PC-3 (cell line): ENCODE measurements at regions not wholly inside any gene's neighbourhood (a gene's known extent, or its start where the extent isn't known, plus 50 kb on each side); places are given as distances from the start of the nearest gene placed in this dataset.

Experiments
- ATAC-seq: fragments of 200-7000 bp; cut with Tn5 transposase; 2 replicates; pipeline ENCODE4 v1.9.1; 2020; ENCODE audit warnings: mild to moderate bottlenecking, moderate library complexity
- BruUV-seq: library from RNA; stranded (reverse); fragments of 400-500 nt; replicated peaks from 2 replicates; lab custom pipeline; 2021; lab: Mats Ljungman, UMichigan
- CTCF ChIA-PET: fragments of 300-600 bp; sonication (Branson Sonifier 250); formaldehyde crosslinking; loops from one replicate; lab custom pipeline; 2022; ENCODE audit warnings: antibody characterized with exemption; lab: Charles Lee
- POLR2A ChIA-PET: fragments of 300-600 bp; sonication (Branson Sonifier 250); formaldehyde crosslinking; loops from one replicate; lab custom pipeline; 2022; ENCODE audit warnings: antibody characterized with exemption; ENCODE audit not compliant: unreplicated experiment; lab: Charles Lee
- DNase-seq: peaks from one replicate; pipeline ENCODE4 v3.0.0-alpha.2; 2015
- H2AFZ ChIP-seq: fragments of 300-600 bp; sonication (generic); 2 replicates; pipeline ENCODE4 v1.6.0; 2016; ENCODE audit warnings: antibody characterized with exemption, low read length
- H3F3A ChIP-seq: fragments of 300-600 bp; sonication (generic); one replicate; pipeline ENCODE4 v1.6.0; 2017; ENCODE audit warnings: antibody characterized with exemption, low read length, control low read depth, mild to moderate bottlenecking; ENCODE audit not compliant: unreplicated experiment
- H3K27ac ChIP-seq: fragments of 300-600 bp; sonication (generic); 2 replicates; pipeline ENCODE4 v1.5.1; 2016; ENCODE audit warnings: mild to moderate bottlenecking, low read length
- H3K27me3 ChIP-seq: fragments of 300-600 bp; sonication (generic); 2 replicates; pipeline ENCODE4 v1.6.1; 2016; ENCODE audit warnings: low read length, mixed read lengths
- H3K36me3 ChIP-seq: fragments of 300-600 bp; sonication (generic); 2 replicates; pipeline ENCODE4 v1.6.1; 2016; ENCODE audit warnings: low read depth, mixed run types, low read length, mixed read lengths
- H3K4me1 ChIP-seq: fragments of 300-600 bp; sonication (generic); 2 replicates; pipeline ENCODE4 v1.5.1; 2016; ENCODE audit warnings: low read length; ENCODE audit not compliant: insufficient read depth
- H3K4me2 ChIP-seq: fragments of 300-600 bp; sonication (generic); 2 replicates; pipeline ENCODE4 v1.6.0; 2016; ENCODE audit warnings: low read length
- H3K4me3 ChIP-seq: fragments of 300-600 bp; sonication (generic); 2 replicates; pipeline ENCODE4 v1.5.1; 2016; ENCODE audit warnings: mild to moderate bottlenecking, low read length, mixed read lengths
- H3K79me2 ChIP-seq: fragments of 300-600 bp; sonication (generic); 2 replicates; pipeline ENCODE4 v1.6.1; 2017; ENCODE audit warnings: low read length, mixed read lengths
- H3K9ac ChIP-seq: fragments of 300-600 bp; sonication (generic); 2 replicates; pipeline ENCODE4 v1.6.0; 2016; ENCODE audit warnings: mild to moderate bottlenecking, low read length
- H3K9me2 ChIP-seq: fragments of 300-600 bp; sonication (generic); replicated peaks from 2 replicates; pipeline ENCODE4 v1.6.1; 2016; ENCODE audit warnings: mixed run types, low read length, mixed read lengths
- H3K9me3 ChIP-seq: fragments of 300-600 bp; sonication (generic); 2 replicates; pipeline ENCODE4 v1.6.1; 2016; ENCODE audit warnings: low read length, mixed read lengths
- H4K20me1 ChIP-seq: fragments of 300-600 bp; sonication (generic); 2 replicates; pipeline ENCODE4 v1.6.1; 2016; ENCODE audit warnings: low read length, mixed read lengths
- EZH2 ChIP-seq: fragments of 300-600 bp; sonication (generic); IDR thresholded peaks from one replicate; pipeline ENCODE4 v1.6.1; 2017; ENCODE audit warnings: antibody characterized with exemption, mild to moderate bottlenecking, low read length; ENCODE audit not compliant: unreplicated experiment
- EZH2phosphoT487 ChIP-seq: fragments of 300-600 bp; sonication (generic); IDR thresholded peaks from 2 replicates; pipeline ENCODE4 v1.6.1; 2018; ENCODE audit warnings: mild to moderate bottlenecking, antibody characterized with exemption, low read length, borderline replicate concordance
- intact Hi-C: fragments of 100-400 bp; cut with micrococcal nuclease; formaldehyde crosslinking; loops from 2 replicates; pipeline ENCODE4 v1.9.0; 2023
- TF ChIP-seq, protein P1 (sequence below): fragments of 300-600 bp; sonication (generic); conservative IDR thresholded peaks from 2 replicates; pipeline ENCODE4 v1.5.1; 2017; ENCODE audit warnings: antibody characterized with exemption, low read depth, mild to moderate bottlenecking, low read length

DNA sequence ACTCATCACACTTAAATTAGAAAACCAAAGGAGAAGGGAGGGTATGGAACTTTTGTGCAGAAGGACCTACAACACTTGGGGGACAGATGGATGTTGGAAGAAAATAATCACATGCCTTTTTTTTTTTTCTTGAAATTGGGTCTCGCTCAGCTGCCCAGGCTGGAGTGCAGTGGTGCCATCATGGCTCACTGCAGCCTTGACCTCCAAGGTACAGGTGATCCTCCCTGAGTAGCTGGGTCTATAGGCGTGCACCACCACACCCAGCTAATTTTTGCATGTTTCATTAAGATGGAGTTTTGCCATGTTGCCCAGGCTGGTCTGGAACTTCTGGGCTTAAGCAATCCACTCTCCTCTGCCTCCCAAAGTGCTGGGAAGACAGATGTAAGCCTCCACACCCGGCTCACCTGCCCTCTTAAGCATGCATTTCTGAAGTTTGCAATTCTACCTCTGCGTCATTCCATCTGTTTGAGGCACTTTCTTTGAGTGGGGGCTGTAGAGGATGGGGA, 370.8 kb upstream of the JARID2 start:
- Histone ChIP-seq H3F3A (no peaks in the 10 kb centered on the region), H3K27ac (no peak overlapping the region), H3K4me1 (peaks cover 19% of the 10 kb centered on the region), H4K20me1 (no peaks in the 10 kb centered on the region), H3K79me2 (no peaks in the 10 kb centered on the region), H3K27me3 (no peaks in the 10 kb centered on the region), H2AFZ (no peak overlapping the region), H3K9ac (no peak overlapping the region), H3K4me3 (no peak overlapping the region), H3K36me3 (no peaks in the 10 kb centered on the region), H3K4me2 (no peak overlapping the region), H3K9me2 (0 out of 2 replicates have a peak, but pooled peaks cover 4% of the 10 kb centered on the region), H3K9me3 (no peaks in the 10 kb centered on the region)
- ChIA-PET POLR2A (no interaction called here), CTCF (no interaction called here)
- DNase-seq, result no peak
- no peak for TF ChIP-seq EZH2
- TF ChIP-seq, protein P1, sequence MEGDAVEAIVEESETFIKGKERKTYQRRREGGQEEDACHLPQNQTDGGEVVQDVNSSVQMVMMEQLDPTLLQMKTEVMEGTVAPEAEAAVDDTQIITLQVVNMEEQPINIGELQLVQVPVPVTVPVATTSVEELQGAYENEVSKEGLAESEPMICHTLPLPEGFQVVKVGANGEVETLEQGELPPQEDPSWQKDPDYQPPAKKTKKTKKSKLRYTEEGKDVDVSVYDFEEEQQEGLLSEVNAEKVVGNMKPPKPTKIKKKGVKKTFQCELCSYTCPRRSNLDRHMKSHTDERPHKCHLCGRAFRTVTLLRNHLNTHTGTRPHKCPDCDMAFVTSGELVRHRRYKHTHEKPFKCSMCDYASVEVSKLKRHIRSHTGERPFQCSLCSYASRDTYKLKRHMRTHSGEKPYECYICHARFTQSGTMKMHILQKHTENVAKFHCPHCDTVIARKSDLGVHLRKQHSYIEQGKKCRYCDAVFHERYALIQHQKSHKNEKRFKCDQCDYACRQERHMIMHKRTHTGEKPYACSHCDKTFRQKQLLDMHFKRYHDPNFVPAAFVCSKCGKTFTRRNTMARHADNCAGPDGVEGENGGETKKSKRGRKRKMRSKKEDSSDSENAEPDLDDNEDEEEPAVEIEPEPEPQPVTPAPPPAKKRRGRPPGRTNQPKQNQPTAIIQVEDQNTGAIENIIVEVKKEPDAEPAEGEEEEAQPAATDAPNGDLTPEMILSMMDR, result no peak
- no peak for TF ChIP-seq EZH2phosphoT487
- no peak for ATAC-seq
- intact Hi-C loops, result no loop called here
- BruUV-seq, result no TSS peak

DNA sequence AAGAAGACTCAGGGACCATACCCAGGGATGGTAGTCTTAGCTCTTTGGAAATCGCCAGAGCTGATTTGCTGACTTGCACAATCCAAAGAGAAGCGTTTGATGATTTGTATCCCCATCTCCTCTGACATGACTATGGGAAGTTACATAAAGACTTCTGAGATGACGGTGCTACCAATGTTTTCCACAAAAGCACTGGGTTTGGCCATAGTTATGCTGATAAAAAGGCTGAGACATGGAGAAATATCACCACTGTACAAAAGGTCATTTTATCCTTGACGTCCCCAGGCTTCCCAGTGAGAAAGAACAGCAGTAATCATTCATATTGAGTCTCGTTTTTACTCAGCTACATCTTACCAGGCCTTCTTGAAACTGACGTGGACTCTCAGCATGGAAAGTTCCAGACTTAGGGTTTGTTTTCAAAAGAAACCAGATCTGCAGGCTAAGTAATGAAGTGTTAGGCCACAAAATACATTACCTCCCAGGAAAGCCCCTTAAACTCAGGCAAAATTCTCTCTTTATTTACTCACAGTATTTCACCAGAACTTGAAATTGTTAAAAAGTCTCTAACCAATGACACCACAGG, 370.3 kb upstream of the JARID2 start:
- Histone ChIP-seq H3K79me2 (no peaks in the 10 kb centered on the region), H3K9me3 (no peaks in the 10 kb centered on the region), H4K20me1 (no peaks in the 10 kb centered on the region), H3K27me3 (no peaks in the 10 kb centered on the region), H2AFZ (no peak overlapping the region), H3K4me2 (no peak overlapping the region), H3K4me3 (no peak overlapping the region), H3K4me1 (peaks cover 19% of the 10 kb centered on the region), H3K36me3 (no peaks in the 10 kb centered on the region), H3F3A (no peaks in the 10 kb centered on the region), H3K9me2 (0 out of 2 replicates have a peak, but pooled peaks cover 4% of the 10 kb centered on the region), H3K9ac (no peak overlapping the region), H3K27ac (no peak overlapping the region)
- CTCF ChIA-PET, result no interaction called here
- DNase-seq, result no peak
- intact Hi-C loops, result no loop called here
- ATAC-seq, result no peak
- POLR2A ChIA-PET, result no interaction called here
- TF ChIP-seq, protein P1, result no peak
- BruUV-seq, result no TSS peak
